Iris pigment epithelial cell (primary cell): ENCODE measurements at regions not wholly inside any gene's neighbourhood (a gene's known extent, or its start where the extent isn't known, plus 50 kb on each side); places are given as distances from the start of the nearest gene placed in this dataset.
A peak's percentile ranks its signal among the peaks of the same experiment; 100 is the strongest.
"Not testable (repeated sequence)": the region's sequence is repeated elsewhere in the genome, so short reads cannot be mapped to it uniquely, and the experiment has no call there.

Source experiments
- DNase-seq: peaks from one replicate; pipeline ENCODE4 v3.0.0-alpha.2; 2011; ENCODE audit warnings: low read depth

DNA sequence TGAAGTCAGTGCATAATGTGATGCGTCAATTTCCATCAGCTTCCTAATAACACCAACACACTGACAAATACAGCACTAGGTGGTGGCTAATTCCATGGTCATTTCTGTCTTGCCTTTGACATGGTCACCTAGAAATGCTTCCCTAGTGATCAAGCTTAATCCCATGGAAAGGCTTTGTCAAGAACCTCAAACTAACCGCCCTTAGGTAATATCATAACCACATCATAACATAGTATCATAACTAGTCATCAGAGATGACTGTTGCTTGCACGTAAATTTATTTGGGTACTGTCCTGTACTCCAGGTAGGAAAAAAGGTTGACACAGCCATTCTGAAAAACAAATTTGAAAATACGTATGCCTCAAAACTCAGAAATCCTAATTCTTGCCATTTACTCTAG is 471.8 kb downstream of the IRS1 start:
- DNase-seq: no peak

DNA sequence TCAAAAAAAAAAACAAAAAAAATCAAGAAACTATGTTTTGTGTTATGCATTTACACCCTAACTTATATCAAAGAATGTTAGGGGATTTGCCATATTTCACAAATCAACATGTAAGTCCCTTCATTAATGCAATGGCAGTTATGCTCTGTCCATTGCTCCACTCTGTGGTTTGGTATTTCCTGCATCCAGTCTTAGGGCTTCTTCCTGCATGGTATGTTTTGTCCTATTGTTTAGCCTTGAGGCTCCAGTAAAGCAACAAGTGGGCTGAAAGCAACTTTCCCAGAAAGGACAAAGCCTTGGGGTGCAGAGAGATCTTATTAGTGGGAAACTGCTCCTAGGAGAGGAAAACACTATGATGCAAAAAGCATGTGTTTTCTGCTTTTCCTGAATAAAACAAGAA is 474.1 kb downstream of the IRS1 start:
- DNase-seq: peak; percentile 35

DNA sequence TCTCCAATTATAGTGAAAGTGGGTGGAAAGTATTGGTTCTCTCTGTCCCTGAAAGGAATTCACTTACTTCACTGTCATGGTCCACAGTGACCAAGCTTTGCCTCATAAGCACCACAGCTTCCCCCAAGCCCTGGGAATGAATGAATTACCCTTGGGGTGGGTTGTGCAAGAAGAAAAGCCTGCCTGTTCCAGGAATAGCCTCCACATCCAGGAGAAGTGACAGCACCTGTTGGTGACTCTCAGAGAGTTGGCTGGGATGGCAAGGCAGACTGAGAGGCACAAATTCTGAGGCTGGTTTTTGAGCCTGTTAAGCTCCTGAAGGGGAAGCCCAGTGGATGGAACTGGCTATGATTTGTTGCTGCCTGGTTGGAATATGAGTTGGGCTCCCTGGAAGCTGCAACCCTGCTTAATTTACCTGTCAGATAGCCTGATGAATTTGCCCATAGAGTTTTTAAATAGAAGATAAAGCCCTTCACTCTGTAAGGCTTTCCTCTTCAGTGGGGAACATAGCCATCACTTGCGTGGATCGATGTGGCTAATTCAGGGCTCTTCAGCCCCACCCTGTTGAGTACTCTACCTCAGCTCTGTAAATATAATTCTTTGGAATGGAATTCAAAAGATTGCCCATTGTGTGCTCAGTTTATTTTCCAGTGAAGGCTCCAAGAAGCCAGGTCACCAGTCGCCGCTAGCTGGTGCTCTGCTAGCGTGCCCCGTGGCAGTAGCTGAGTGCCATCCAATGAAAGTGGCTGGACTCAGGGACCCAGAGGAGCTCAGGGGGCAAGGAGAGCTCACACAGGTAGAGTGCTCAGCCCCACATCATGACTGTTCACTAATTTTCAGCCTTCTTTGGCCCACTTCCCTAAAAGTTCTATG is 479.3 kb downstream of the IRS1 start:
- DNase-seq: no peak

DNA sequence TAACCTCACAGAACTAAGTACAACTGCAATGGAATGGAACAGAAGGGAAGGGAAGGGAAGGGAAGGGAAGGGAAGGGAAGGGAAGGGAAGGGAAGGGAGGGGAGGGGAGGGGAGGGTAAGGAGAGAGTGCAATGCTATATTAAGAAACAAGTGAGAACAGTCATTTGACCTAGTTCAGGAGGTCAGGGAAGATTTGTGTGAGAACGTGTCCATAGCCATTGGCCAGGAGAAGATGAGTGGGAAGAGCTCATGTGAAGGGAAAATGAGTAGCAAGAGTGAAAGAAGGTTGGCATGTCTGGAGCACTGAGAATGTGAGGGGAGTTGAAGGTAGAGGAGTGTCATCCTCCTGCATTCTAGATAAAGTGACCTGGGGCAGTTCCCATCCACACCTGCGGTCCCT is 481.6 kb downstream of the IRS1 start:
- no peak for DNase-seq

DNA sequence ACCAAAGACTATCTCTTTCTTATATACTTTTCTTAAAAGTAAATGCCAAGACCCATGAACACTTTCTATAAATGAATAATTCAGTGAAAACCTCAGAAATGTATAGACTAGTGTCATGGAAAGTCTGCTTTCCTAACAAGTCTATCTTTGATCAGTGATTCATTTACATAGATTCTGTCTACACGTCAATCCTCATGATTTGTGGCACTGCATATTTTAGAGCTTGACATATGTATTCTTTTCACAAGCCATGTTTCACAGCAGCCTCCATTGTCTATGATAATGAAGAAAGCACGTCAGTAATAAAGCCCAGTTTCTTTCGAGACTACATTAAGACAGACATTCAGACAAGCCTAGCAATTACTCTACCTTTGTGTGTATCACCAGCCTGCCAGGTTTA is 486.6 kb downstream of the IRS1 start:
- DNase-seq: no peak

DNA sequence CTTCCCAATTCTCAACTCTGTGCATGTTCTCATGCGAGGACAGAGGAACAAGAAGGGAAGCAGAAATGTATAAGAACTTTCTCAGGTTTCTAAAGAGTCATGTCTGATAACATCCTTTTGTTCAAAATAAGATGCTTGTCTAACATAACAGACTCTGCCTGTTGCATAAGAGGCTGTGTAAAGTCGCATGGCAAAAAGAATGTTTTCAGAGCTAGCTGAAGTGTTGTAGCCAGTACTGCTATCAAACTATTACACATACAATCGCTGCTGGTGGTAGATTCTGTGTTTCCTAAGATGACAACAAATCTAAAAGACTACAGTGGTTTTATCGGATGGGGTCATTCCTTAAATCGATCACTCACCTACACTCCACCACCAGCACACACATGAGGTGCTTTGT is 487.5 kb downstream of the IRS1 start:
- DNase-seq: peak; percentile 26

DNA sequence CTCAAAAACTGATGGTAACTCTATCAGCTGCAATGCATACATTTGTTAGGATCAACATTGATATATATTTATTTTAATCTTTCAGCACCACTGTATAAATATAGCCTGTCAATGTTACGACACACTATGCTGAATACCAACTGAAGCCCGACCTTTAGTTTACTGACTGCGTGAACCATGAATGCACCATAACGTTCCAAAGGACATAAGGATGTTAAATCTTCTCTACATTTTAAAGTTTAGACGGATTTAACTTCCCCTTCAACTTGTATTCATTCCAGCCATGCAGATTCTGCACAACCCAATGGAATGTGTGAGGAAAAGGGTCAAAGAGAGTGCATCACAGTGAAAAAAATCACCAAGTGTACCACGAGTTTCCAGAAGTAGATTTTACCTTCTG is 489.5 kb downstream of the IRS1 start:
- peak; percentile 64 for DNase-seq

DNA sequence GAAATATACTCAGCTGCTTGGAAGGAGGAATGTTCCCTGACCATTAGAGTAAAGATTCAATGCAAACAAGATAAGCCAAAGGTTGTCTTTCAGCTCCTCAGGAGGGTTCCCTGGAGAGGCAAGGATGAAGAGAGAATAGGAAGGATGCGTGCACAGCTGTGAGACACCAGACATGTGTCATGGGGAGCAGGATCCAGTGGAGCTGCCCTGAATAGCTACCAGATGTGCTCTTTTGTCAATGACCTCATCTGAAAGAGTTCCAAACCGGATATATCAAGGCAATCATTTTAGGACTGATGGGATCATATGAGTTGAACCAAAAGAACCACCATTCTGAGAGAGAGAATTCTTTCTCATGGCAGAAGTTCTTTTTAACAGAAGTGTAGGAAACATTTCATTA is 490.6 kb downstream of the IRS1 start:
- DNase-seq: peak; percentile 11

DNA sequence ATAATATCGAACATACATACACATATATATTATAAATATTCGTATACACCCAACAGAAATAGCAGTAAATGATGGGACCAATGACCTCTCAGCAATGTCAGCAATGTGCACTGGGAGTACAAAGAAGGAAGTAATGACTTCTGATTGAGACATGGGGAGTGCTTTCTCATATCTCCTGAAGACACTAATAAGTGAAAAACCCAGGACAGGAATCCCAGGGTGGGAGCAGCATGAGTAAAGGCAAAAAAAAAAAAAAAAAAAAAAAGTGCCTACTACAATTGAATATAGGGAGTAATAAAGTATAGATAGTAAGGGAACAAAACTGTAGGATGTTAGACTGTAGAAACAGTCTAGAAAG is 491.3 kb downstream of the IRS1 start:
- DNase-seq: no peak

DNA sequence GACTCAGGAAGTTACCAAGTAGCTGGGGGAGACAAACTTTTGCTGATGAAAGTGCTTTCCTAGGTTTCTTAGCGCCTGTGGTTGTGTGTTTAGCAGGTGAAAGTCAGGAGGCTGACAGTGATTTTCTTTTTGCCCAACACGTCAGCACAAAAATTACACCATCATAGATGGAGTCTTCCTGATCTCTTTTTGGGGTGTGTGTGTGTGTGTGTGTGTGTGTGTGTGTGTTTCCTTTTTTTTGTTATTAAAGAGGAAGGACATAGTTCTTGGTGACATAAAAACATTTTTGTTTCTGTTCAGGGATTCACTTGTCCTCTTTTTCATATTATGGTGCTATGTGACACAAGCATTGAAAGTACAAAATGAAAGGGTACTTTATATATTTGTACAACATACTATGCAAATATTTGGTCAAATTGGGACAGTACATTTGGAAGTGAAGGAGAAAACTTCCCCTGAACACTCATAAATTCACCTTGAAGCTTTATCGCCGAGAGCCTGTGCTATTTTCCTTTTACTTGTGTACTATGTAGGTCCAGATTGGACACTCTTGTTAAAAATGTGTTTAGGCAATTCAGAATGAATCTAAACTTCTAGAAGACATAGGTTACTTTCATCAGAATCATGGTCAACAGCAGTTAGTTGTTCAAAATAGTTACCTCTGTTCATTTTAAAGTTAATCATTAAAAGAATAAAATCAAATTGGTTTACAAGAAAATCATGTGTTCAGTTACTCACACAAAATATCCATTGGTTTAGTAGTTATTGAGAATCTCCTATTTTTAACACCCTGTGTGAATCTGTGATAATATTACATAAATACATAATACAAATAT is 491.9 kb downstream of the IRS1 start:
- no peak for DNase-seq

DNA sequence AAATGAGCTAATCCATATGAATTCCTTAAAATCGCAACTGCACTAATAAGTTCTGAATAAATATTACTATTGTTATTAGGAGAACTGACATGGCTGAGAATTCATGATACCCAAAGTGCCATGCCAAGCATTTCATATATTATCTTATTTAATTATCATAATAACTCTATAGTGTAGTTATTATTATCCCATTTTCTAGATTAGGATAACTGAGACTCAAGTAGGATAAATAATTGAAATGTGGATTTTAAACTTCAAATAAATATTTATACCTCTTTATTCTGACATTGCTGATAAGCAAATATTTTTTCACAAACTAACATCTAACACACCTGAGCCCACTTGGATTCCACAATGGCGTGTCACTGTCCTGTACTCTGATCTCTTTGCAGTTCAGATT is 492.7 kb downstream of the IRS1 start:
- no peak for DNase-seq

DNA sequence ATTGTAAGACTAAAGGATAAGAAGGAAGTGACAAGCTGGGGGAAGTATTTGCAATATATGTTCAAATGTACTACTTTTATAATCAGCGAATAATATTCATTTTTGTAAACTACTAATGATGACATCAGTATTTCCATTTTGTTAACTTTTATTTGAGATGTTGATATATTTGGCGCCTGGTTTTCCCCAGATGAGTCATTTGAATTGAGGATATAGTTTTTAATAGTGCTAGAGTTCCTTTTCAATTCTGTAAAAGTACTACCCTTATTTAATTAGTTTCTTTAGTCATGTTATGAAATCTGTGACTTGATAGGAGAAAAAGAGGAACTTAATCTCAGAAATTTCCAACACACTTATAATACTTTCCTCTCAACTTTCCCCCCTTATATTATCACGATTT is 495.3 kb downstream of the IRS1 start:
- DNase-seq: no peak

DNA sequence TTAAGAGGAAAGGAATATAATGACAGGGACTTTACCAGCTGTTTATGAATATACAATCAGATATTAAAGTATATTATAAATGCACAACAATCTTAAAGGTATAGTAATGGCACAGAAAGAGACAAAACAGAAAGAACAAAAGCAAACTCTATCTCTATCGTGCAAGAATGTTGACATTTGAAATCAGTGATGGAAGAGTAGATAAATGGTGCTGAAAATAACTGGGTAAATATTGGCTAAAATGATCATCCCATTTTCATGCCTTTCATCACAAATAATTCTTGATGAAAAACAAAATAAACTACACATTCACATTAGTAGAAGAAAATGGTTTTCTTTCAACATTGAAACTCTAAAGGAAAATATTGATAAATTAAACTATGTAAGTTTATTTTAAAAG is 495.9 kb downstream of the IRS1 start:
- no peak for DNase-seq

DNA sequence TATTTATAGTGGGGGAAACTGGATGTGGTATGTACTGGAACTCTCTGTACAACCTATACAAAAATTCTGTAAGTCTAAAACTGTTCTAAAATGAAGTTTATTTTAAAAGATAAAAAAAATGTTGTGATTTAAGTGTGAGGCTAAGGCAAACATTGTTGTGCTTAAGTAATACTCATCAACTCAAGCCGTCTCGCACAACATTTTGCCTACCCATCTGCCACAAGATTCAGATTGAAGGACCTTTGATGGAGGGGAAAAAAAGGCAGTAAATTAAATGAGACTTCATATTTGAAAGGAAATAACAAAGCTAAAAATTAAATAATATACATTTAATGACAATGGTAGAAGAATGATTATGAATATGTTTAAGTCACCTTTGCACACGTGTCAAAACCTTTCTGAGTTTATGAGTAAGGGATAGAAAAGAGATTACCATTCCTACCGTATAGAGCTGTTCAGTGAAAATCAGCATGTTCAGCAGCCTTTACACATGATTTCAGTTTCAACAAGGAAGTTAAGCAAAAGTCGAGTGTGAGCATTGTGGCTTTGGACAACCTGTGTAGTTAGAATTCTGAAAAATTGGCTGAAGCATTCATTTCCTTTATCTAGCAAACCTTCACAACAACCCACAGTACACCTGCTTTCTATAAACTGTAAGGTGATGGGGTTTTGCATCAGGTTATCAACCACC is 499.3 kb downstream of the IRS1 start:
- DNase-seq: no peak

DNA sequence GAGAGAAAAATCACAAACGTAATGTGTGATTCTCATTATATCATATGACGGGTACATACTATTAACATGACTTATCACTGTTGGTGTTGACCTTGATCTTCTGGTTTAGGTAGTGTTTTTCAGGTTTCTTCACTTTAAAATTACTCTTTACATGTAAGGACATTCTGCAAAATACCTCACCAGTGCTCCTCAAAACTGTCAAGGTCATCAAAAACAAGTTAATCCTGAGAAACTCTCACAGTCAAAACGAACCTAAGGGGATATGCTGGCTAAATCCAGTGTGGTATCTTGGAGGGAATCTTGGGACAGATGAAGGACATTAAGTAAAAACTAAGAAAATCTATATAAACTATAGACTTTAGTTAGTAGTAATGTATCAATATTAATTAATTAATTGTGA is 499.8 kb downstream of the IRS1 start:
- DNase-seq: no peak

DNA sequence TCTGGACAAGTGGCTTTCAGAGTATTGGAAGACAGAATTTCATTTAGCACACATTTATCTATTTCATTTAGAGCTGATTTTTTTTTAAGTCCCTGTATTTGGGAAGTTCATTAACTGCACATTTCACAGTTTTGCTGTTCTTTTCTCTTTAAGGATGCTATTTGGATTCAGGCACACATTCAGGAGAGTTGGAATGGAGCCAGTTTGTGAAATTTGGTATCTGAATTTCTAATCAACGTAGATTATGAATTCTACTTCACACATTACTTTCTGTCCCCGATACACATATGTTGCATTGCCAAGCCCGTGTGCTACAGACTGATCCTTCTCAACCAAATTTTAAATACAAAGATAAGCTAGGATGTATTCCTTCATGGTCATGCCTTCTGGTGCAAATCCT is 503.9 kb downstream of the IRS1 start:
- no peak for DNase-seq

DNA sequence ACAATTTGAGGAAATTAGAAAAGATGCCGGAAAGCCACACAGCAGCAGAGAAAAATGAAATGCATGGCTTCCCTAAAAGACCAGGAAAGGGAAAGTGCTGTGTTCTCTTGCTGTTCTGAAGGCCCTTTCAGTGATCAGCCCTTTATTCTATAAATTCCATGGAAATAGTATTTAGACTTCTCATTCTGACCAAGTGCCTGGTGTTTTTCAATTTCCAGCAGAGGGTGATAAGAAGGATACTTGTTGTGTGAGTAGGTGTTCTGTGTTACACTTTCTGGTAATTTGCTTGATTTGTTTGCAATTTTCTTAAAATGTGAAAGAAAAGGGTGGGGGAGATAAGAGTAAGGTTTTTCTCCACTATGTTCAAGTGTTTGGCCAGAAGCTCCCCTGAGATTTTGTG is 504.5 kb downstream of the IRS1 start:
- no peak for DNase-seq

DNA sequence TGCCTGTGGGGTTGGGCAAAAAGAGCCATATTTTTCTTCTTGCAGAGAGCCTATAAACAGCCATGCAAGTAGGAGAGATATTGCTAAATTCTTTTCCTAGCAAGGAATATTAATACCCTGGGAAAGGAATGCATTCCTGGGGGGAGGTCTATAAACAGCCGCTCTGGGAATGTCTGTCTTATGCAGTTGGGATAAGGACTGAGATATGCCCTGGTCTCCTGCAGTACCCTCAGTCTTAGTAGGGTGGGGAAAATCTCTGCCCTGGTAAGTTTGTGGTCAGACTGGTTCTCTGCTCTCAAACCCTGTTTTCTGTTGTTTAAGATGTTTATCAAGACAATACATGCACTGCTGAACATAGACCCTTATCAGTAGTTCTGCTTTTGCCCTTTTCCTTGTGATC is 508.3 kb downstream of the IRS1 start:
- DNase-seq: not testable (repeated sequence)

DNA sequence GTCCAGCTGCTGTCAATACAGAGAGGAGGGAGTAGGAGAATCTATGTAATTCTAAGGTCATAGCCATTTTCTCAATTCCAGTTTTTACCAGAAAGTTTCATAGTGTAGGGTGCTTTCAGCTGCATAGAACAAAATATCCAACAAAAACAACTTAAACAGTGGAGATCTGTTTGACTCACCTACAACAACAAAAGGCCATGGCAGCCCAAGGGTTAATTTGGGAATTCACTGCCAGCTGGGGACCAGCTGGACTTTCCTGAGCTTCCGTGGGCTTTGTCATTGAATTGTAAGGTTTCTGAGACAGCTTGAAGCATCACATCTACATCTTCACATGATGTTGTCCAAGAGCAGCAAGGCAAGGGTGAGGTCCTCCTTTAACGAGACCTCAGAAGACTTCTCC is 512.7 kb downstream of the IRS1 start:
- DNase-seq: no peak

DNA sequence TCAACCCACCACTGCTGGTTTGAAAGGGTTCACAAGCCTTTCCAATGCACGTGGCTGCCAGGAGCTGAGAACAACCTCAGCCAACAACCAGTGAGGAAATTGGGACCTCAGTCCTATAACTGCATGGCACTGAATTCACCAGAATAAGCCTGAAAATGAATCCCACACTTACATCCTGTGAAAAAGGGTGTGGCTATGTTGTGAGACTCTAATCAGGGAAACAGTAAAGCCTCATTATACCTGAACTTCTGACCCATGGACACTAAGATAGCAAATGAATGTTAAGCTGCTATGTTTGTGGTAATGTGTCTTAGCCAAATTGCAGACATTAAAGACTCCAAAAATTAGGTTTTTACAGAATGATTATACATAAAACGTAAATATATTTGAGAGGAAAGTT is 515.8 kb downstream of the IRS1 start:
- no peak for DNase-seq

DNA sequence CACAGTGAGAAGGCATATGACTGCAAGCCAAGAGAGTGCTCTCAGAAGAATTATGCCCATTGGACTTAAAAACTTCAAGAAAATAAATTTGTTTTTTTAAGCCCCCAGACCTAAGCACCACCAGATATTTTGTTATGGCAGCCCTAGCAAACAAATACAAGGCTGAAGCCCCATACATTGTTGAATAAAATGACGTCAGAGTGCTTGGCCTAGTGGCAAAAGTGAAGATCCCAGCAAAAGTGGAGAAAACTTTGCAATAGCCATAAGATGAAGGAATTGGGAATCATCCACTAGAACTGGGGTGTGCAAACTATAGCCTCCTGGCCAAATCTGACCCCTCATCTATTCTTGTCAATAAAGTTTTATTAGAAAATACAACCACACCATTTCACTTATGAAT is 517.5 kb downstream of the IRS1 start:
- DNase-seq: no peak

DNA sequence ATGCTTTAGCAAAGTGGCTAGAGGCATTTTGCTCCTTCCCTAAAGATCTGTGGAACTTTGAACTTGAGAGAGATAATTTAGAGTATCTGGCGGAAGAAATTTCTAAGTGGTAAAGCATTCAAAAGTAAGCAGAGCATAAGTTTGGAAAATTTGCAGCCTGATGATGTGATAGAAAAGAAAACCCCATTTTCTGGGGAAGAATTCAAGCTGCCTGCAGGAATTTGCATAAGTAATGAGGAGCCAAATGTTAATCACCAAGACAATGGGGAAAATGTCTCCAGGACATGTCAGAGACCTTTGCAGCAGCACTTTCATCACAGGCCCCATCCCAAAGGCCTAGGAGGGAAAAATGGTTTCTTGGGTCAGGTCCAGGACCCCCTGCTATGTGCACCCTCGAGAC is 519.5 kb downstream of the IRS1 start:
- DNase-seq: not testable (repeated sequence)

DNA sequence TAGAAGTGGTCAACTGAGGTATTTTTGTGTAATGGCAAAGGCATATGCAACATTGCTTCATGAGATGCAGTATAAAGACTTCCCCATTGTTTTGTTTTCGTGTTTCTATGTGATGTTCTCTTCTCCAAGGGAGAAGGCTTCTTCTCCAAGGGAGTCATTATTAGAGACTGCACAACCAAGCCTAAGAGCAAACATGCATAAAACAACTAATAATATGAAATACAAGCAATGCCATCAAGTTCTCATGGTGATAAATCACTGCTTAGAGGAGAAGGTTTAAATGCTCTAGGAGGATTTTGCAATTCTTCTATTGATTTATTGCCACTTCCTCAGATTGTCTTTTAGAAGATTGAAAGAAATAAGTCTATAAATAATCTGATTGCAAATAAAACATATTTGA is 524.4 kb downstream of the IRS1 start:
- DNase-seq: no peak
